CD1c-positive myeloid dendritic cell (primary cell): ENCODE measurements at regions not wholly inside any gene's neighbourhood (a gene's known extent, or its start where the extent isn't known, plus 50 kb on each side); places are given as distances from the start of the nearest gene placed in this dataset.

Experiments used
- DNase-seq: peaks from one replicate; pipeline ENCODE4 v3.0.0-alpha.2; 2016; ENCODE audit errors: extremely low spot score

DNA sequence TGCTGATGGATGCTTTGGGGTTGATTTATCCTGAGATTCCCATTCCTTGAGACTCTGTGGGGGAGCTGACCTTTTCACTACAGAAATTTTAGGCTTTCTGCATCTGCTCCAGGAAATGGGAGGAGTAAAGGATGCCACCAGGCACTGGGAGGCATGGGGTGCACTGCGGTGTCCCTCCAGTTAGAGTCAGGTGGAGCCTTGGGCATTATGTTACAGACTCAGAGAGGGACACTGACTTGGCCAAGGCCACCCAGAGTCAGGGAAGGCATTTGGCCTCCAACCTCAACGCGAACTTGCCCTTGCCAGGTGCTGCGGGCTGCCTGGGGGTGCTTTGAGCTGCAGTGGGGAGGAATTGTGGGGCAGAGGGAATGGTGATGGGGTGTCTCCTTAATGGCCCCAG is 58.0 kb upstream of the TBX3 start:
- DNase-seq, result no peak

GRCh38 chr12:114740448-114740847 is 56.5 kb upstream of the TBX3 start:
- DNase-seq, result no peak

GRCh38 chr12:114738460-114739184 is 54.6 kb upstream of the TBX3 start:
- no peak for DNase-seq

- no peak for DNase-seq
Measured at GRCh38 chr12:114735680-114736374, 51.9 kb upstream of the TBX3 start.

DNA sequence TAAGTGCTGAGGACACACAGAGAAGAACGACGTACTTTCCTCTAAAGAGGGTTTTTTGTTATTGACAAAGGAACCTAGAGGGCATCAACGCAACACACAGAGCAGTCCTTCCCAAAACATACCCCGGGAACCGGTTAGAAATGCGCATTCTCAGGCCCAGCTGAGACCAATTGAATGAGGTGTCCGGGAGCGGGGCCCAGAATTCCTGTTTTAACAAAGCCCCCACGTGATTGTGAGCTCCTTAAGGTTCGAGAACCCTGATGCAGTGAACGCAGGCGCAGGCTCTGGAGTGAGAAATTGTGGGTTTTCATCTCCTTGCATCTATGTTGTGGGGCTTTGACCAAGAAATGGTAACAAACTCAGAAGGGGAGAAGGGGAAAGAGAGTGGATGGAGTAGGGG is 51.0 kb upstream of the TBX3 start:
- DNase-seq, result no peak

- DNase-seq, result no peak
Measured at GRCh38 chr12:114733919-114734318, 49.9 kb upstream of the TBX3 start.
